GM12878 (cell line): ENCODE measurements at regions not wholly inside any gene's neighbourhood (a gene's known extent, or its start where the extent isn't known, plus 50 kb on each side); places are given as distances from the start of the nearest gene placed in this dataset.

Experiments used
- ATAC-seq: fragments of 200-7000 bp; cut with Tn5 transposase; 3 replicates; pipeline ENCODE4 v1.9.1; 2020; ENCODE audit warnings: mild to moderate bottlenecking, moderate library complexity
- BruUV-seq: library from RNA; stranded (reverse); fragments of 400-500 nt; replicated peaks from 2 replicates; lab custom pipeline; 2021; lab: Mats Ljungman, UMichigan
- CTCF ChIA-PET: fragments of 300-600 bp; sonication (Branson Sonifier 250); formaldehyde crosslinking; extraction: SDS; loops from one replicate; lab custom pipeline; 2021; ENCODE audit warnings: inconsistent platforms; lab: Yijun Ruan, JAX
- POLR2A ChIA-PET: fragments of 350-600 bp; formaldehyde crosslinking; extraction: SDS; loops from one replicate; lab custom pipeline; 2021; ENCODE audit warnings: inconsistent platforms; lab: Charles Lee
- RAD21 ChIA-PET: fragments of 300-600 bp; sonication (Branson Sonifier 250); formaldehyde crosslinking; loops from one replicate; lab custom pipeline; 2023; ENCODE audit warnings: antibody characterized with exemption; ENCODE audit not compliant: unreplicated experiment; lab: Charles Lee
- SMC1A ChIA-PET: fragments of 300-600 bp; sonication (Branson Sonifier 250); formaldehyde crosslinking; loops from one replicate; lab custom pipeline; 2023; ENCODE audit not compliant: unreplicated experiment, uncharacterized antibody; lab: Charles Lee
- DNase-seq: peaks from one replicate; pipeline ENCODE4 v3.0.0-alpha.2; 2011; ENCODE audit warnings: low read depth, low spot score
- FAIRE-seq: peaks from 3 replicates; lab custom pipeline; 2011; peaks lifted over from hg19 to GRCh38; lab: Jason Lieb, UNC
- H2AFZ ChIP-seq: 2 replicates; pipeline ENCODE4 v1.6.0; 2011; ENCODE audit warnings: low read depth, low read length, control low read depth; ENCODE audit not compliant: control insufficient read depth
- H3K27ac ChIP-seq: 2 replicates; pipeline ENCODE4 v1.5.1; 2011; ENCODE audit warnings: control low read depth; ENCODE audit not compliant: control insufficient read depth, insufficient read depth
- H3K27me3 ChIP-seq, 2 experiments: replicated peaks in 1 of 2; 2 replicates each; pipeline versions ENCODE4 v1.6.0 to v1.6.1; 2011; ENCODE audit warnings: low read length in 1 of 2; ENCODE audit not compliant: control insufficient read depth in 2 of 2, insufficient read depth in 2 of 2
- H3K36me3 ChIP-seq, 2 experiments: 2 replicates each; pipeline ENCODE4 v1.5.1; 2011; ENCODE audit warnings: low read length in 1 of 2; ENCODE audit not compliant: control insufficient read depth in 2 of 2, insufficient read depth in 2 of 2
- H3K4me1 ChIP-seq: 2 replicates; pipeline ENCODE4 v1.6.1; 2011; ENCODE audit warnings: mild to moderate bottlenecking, low read length, moderate library complexity, mixed read lengths; ENCODE audit not compliant: control insufficient read depth, insufficient read depth
- H3K4me2 ChIP-seq: 2 replicates; pipeline ENCODE4 v1.6.0; 2011; ENCODE audit warnings: control low read depth; ENCODE audit not compliant: control insufficient read depth, insufficient read depth
- H3K4me3 ChIP-seq: fragments of 200-600 bp; sonication (generic); 2 replicates; pipeline ENCODE4 v1.5.1; 2016
- H3K79me2 ChIP-seq: 2 replicates; pipeline ENCODE4 v1.6.0; 2011; ENCODE audit warnings: low read length; ENCODE audit not compliant: control insufficient read depth, insufficient read depth
- H3K9ac ChIP-seq: 2 replicates; pipeline ENCODE4 v1.8.0; 2011; ENCODE audit warnings: low read length, control low read depth, mixed read lengths; ENCODE audit not compliant: control insufficient read depth, insufficient read depth
- H3K9me3 ChIP-seq: replicated peaks from 3 replicates; pipeline ENCODE4 v1.5.1; 2011; ENCODE audit warnings: mild to moderate bottlenecking, low read length; ENCODE audit not compliant: control insufficient read depth, insufficient read depth
- H4K20me1 ChIP-seq: 2 replicates; pipeline ENCODE4 v1.6.0; 2011; ENCODE audit not compliant: control insufficient read depth, insufficient read depth
- CHD4 ChIP-seq: fragments of 200-600 bp; sonication (generic); IDR thresholded peaks from 2 replicates; pipeline ENCODE4 v1.6.1; 2016; ENCODE audit warnings: mild to moderate bottlenecking
- GATAD2B ChIP-seq: fragments of 450-650 bp; conservative IDR thresholded peaks from 2 replicates; pipeline ENCODE4 v1.6.1; 2017; ENCODE audit warnings: low read depth, mild to moderate bottlenecking, moderate library complexity
- HCFC1 ChIP-seq: fragments of 150-350 bp; IDR thresholded peaks from 2 replicates; pipeline ENCODE4 v1.6.1; 2014; ENCODE audit warnings: low read length
- HDGF ChIP-seq: fragments of 450-650 bp; IDR thresholded peaks from 2 replicates; pipeline ENCODE4 v1.6.1; 2016; ENCODE audit warnings: antibody characterized with exemption
- MYB ChIP-seq: fragments of 150-350 bp; IDR thresholded peaks from 2 replicates; pipeline ENCODE4 v1.6.1; 2014; ENCODE audit warnings: mild to moderate bottlenecking, low read depth, low read length, borderline replicate concordance
- NR2C2 ChIP-seq: IDR thresholded peaks from 2 replicates; pipeline ENCODE4 v1.6.1; 2011; ENCODE audit warnings: borderline replicate concordance, low read depth; ENCODE audit not compliant: control insufficient read depth, insufficient read length
- NRF1 ChIP-seq: conservative IDR thresholded peaks from 2 replicates; pipeline ENCODE4 v1.6.1; 2011; ENCODE audit warnings: mild to moderate bottlenecking, low read depth, low read length, improper control_type of control experiment
- REST ChIP-seq: IDR thresholded peaks from 2 replicates; pipeline ENCODE4 v1.6.1; 2012; ENCODE audit warnings: mild to moderate bottlenecking, low read depth, low read length
- SKIL ChIP-seq: fragments of 450-650 bp; IDR thresholded peaks from 2 replicates; pipeline ENCODE4 v1.6.1; 2017; ENCODE audit warnings: mild to moderate bottlenecking, low read depth, inconsistent platforms; ENCODE audit not compliant: poor library complexity, severe bottlenecking
- SMC3 ChIP-seq: IDR thresholded peaks from 2 replicates; pipeline ENCODE4 v1.6.1; 2011; ENCODE audit warnings: low read length, improper control_type of control experiment, borderline replicate concordance
- STAT3 ChIP-seq: IDR thresholded peaks from 2 replicates; pipeline ENCODE4 v1.6.1; 2011; ENCODE audit warnings: low read depth, low read length, improper control_type of control experiment
- WGBS: methylation state at CpG from one replicate; pipeline ENCODE4 v1.1.6; 2016; ENCODE audit warnings: low lambda C conversion rate; ENCODE audit not compliant: insufficient replicate concordance, insufficient coverage; ENCODE audit errors: missing lambda C conversion rate; 5-methylcytosine and 5-hydroxymethylcytosine counted together
- in situ Hi-C: fragments of 300-500 bp; cut with MboI; formaldehyde crosslinking; loops from 9 replicates; pipeline ENCODE4 v1.14.3; 2018; ENCODE audit warnings: mixed read lengths
- intact Hi-C: fragments of 100-400 bp; cut with micrococcal nuclease; formaldehyde crosslinking; loops from one replicate; pipeline ENCODE4 v1.14.2; 2022; ENCODE audit not compliant: unreplicated experiment
- TF ChIP-seq, protein P1 (sequence below): IDR thresholded peaks from 2 replicates; pipeline ENCODE4 v1.6.1; 2012; ENCODE audit warnings: low read depth, low read length, improper control_type of control experiment

DNA sequence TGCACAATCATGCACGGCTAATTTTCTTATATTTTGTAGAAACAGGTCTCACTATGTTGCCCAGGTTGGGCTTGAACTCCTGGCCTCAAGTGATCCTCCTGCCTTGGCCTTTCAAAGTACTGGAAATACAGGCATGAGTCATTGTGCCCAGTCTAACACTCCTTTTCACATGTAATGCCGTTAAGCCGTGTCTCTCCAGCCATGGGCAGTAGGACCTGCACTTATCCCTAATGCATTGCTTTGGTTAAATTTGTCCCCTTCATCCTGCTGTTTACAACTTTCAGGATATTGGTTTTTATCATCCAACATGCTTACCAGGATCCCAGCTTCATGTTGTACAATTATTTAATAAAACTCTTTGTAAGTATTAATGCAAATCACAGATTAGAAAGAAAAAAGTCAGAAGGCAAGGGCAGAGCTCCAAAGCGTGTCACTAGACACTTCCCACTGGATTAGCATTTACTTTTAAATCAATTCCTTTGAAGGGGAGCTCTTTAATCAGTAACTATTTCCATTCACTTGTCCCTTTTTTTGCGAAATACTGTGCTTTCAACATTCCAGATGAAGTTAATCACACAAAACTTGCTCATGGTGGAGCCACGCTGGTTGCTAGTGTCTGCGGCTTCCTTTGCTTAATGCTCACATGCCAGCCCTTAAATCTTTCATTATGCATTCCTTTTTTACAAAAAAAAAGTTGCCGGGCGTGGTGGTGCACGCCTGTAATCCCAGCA lies 256.0 kb upstream of the AUTS2 start:
- FAIRE-seq (no peak), ATAC-seq (no peak), DNase-seq (no peak)
- no peaks in the 10 kb centered on the region for H3K4me1 ChIP-seq
- H3K9me3 ChIP-seq, result no peaks in the 10 kb centered on the region
- 35% methylated on average over 10 of the region's 10 CpGs for WGBS
- no peaks in the 10 kb centered on the region for H3K79me2 ChIP-seq
- H3K27ac ChIP-seq, result no peak overlapping the region
- H3K4me3 ChIP-seq, result no peak overlapping the region
- no peaks in the 10 kb centered on the region for H4K20me1 ChIP-seq
- H3K36me3 ChIP-seq, result no peaks in the 10 kb centered on the region
- RAD21 ChIA-PET, result no interaction called here
- in situ Hi-C loops, result no loop called here
- H3K4me2 ChIP-seq, result no peak overlapping the region
- BruUV-seq, result no TSS peak
- H3K27me3 ChIP-seq, result no peaks in the 10 kb centered on the region
- H3K9ac ChIP-seq, result no peak overlapping the region
- POLR2A ChIA-PET, result no interaction called here
- CTCF ChIA-PET, result no interaction called here
- SMC1A ChIA-PET, result no interaction called here
- TF ChIP-seq NR2C2, result no peak
- no peak for TF ChIP-seq HDGF
- TF ChIP-seq MYB, result no peak
- TF ChIP-seq CHD4, result no peak
- TF ChIP-seq SMC3, result no peak
- no peak for TF ChIP-seq GATAD2B
- no peak for TF ChIP-seq HCFC1
- TF ChIP-seq STAT3, result no peak
- TF ChIP-seq REST, result no peak
- TF ChIP-seq SKIL, result no peak
- no peak for TF ChIP-seq NRF1
- TF ChIP-seq, protein P1, sequence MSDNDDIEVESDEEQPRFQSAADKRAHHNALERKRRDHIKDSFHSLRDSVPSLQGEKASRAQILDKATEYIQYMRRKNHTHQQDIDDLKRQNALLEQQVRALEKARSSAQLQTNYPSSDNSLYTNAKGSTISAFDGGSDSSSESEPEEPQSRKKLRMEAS, result no peak
- TF ChIP-seq, all 136 proteins: peak for 0
- no peak overlapping the region for H2AFZ ChIP-seq
- intact Hi-C loops, result no loop called here
